SK-N-SH treated with all-trans-retinoic acid at 6 μM for 48 hours (cell line): ENCODE measurements at regions not wholly inside any gene's neighbourhood (a gene's known extent, or its start where the extent isn't known, plus 50 kb on each side); places are given as distances from the start of the nearest gene placed in this dataset.

Experiments
- ATAC-seq: fragments of 200-7000 bp; cut with Tn5 transposase; 3 replicates; pipeline ENCODE4 v1.9.1; 2020; ENCODE audit warnings: mild to moderate bottlenecking, moderate library complexity
- ARNTL ChIP-seq: fragments of 450-650 bp; formaldehyde crosslinking; IDR thresholded peaks from 2 replicates; pipeline ENCODE4 v1.5.0; 2020; ENCODE audit warnings: low read depth, mild to moderate bottlenecking, moderate library complexity, borderline replicate concordance
- BACH2 ChIP-seq: fragments of 250-450 bp; sonication (Bioruptor Pico); IDR thresholded peaks from 2 replicates; pipeline ENCODE4 v1.9.0; 2021; ENCODE audit warnings: mild to moderate bottlenecking, borderline replicate concordance
- CSDC2 ChIP-seq: fragments of 250-450 bp; sonication (Bioruptor Pico); IDR thresholded peaks from 2 replicates; pipeline ENCODE4 v1.5.0; 2020; ENCODE audit warnings: mild to moderate bottlenecking, moderate library complexity
- ESRRG ChIP-seq: fragments of 250-450 bp; sonication (Bioruptor Pico); IDR thresholded peaks from 2 replicates; pipeline ENCODE4 v1.6.1; 2021; ENCODE audit warnings: mild to moderate bottlenecking
- GLIS3 ChIP-seq: fragments of 250-450 bp; sonication (Bioruptor Pico); IDR thresholded peaks from 2 replicates; pipeline ENCODE4 v1.5.0; 2020; ENCODE audit warnings: mild to moderate bottlenecking, moderate library complexity
- OSR1 ChIP-seq: fragments of 250-450 bp; sonication (Bioruptor Pico); IDR thresholded peaks from 2 replicates; pipeline ENCODE4 v1.8.0; 2022; ENCODE audit warnings: moderate library complexity, mild to moderate bottlenecking, inconsistent platforms
- PPARA ChIP-seq: fragments of 250-450 bp; sonication (Bioruptor Pico); IDR thresholded peaks from 2 replicates; pipeline ENCODE4 v1.5.0; 2020; ENCODE audit warnings: mild to moderate bottlenecking, borderline replicate concordance
- RARB ChIP-seq: fragments of 250-450 bp; sonication (Bioruptor Pico); IDR thresholded peaks from 2 replicates; pipeline ENCODE4 v1.8.0; 2021; ENCODE audit warnings: mild to moderate bottlenecking, moderate library complexity
- SNAI2 ChIP-seq: fragments of 250-450 bp; sonication (Bioruptor Pico); IDR thresholded peaks from 2 replicates; pipeline ENCODE4 v1.5.0; 2020; ENCODE audit warnings: mild to moderate bottlenecking, moderate library complexity
- TCF4 ChIP-seq: fragments of 250-450 bp; sonication (Bioruptor Pico); IDR thresholded peaks from 2 replicates; pipeline ENCODE4 v1.8.0; 2021; ENCODE audit warnings: mild to moderate bottlenecking, moderate library complexity, borderline replicate concordance
- TOX ChIP-seq: fragments of 250-450 bp; sonication (Bioruptor Pico); IDR thresholded peaks from 2 replicates; pipeline ENCODE4 v1.8.0; 2021; ENCODE audit warnings: mild to moderate bottlenecking, moderate library complexity, borderline replicate concordance
- ZC3H10 ChIP-seq: fragments of 250-450 bp; sonication (Bioruptor Pico); IDR thresholded peaks from 2 replicates; pipeline ENCODE4 v1.5.1; 2021; ENCODE audit warnings: mild to moderate bottlenecking, moderate library complexity
- ZFP3 ChIP-seq: fragments of 250-450 bp; sonication (Bioruptor Pico); IDR thresholded peaks from 2 replicates; pipeline ENCODE4 v1.5.0; 2020; ENCODE audit warnings: mild to moderate bottlenecking, moderate library complexity
- ZNF565 ChIP-seq: fragments of 450-650 bp; formaldehyde crosslinking; conservative IDR thresholded peaks from 2 replicates; pipeline ENCODE4 v1.5.0; 2020; ENCODE audit warnings: low read depth, mild to moderate bottlenecking, moderate library complexity
- ZNF70 ChIP-seq: fragments of 450-650 bp; formaldehyde crosslinking; IDR thresholded peaks from 2 replicates; pipeline ENCODE4 v1.5.0; 2020; ENCODE audit warnings: mild to moderate bottlenecking, moderate library complexity
- ZNF8 ChIP-seq: fragments of 450-650 bp; formaldehyde crosslinking; IDR thresholded peaks from 2 replicates; pipeline ENCODE4 v1.5.0; 2020; ENCODE audit warnings: mild to moderate bottlenecking, moderate library complexity
- TF ChIP-seq, protein P1 (sequence below): fragments of 250-450 bp; sonication (Bioruptor Pico); IDR thresholded peaks from 2 replicates; pipeline ENCODE4 v1.8.0; 2020; ENCODE audit warnings: mild to moderate bottlenecking, moderate library complexity, borderline replicate concordance
- TF ChIP-seq, protein P2 (sequence below): fragments of 250-450 bp; sonication (Bioruptor Pico); IDR thresholded peaks from 2 replicates; pipeline ENCODE4 v1.5.1; 2021; ENCODE audit warnings: mild to moderate bottlenecking, moderate library complexity
- TF ChIP-seq, protein P3 (sequence below): fragments of 250-450 bp; sonication (Bioruptor Pico); IDR thresholded peaks from 2 replicates; pipeline ENCODE4 v1.8.0; 2021; ENCODE audit warnings: low read depth, mild to moderate bottlenecking, moderate library complexity, borderline replicate concordance
- TF ChIP-seq, protein P4 (sequence below): fragments of 250-450 bp; sonication (Bioruptor Pico); IDR thresholded peaks from 2 replicates; pipeline ENCODE4 v1.5.1; 2020; ENCODE audit warnings: low read depth, mild to moderate bottlenecking, moderate library complexity
- TF ChIP-seq, protein P5 (sequence below): fragments of 250-450 bp; sonication (Bioruptor Pico); IDR thresholded peaks from 2 replicates; pipeline ENCODE4 v1.5.0; 2020; ENCODE audit warnings: mild to moderate bottlenecking, moderate library complexity

DNA sequence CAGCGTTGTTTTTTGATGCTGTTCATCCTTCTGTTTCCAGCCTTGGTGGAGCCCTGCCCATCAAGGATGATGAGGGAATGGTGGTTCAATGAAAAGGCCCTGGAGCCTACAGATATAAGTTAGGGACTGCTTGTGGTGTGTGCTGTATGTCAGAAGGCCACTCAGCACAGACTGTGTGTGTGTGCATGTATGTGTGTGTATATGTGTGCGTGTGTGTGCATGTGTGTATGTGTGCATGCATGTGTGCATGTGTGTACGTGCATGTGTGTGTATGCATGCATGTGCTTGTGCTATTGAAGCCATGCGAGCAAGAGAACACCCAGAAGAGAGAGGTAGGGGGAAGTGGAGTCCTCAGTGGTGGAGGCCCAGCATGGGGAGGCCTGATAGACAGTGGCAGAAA lies 304.9 kb downstream of the CYP26B1 start:
- no peak for ATAC-seq
- TF ChIP-seq, protein P1, sequence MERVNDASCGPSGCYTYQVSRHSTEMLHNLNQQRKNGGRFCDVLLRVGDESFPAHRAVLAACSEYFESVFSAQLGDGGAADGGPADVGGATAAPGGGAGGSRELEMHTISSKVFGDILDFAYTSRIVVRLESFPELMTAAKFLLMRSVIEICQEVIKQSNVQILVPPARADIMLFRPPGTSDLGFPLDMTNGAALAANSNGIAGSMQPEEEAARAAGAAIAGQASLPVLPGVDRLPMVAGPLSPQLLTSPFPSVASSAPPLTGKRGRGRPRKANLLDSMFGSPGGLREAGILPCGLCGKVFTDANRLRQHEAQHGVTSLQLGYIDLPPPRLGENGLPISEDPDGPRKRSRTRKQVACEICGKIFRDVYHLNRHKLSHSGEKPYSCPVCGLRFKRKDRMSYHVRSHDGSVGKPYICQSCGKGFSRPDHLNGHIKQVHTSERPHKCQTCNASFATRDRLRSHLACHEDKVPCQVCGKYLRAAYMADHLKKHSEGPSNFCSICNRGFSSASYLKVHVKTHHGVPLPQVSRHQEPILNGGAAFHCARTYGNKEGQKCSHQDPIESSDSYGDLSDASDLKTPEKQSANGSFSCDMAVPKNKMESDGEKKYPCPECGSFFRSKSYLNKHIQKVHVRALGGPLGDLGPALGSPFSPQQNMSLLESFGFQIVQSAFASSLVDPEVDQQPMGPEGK: no peak
- no peak for TF ChIP-seq TCF4 (CRISPR knock-in tag)
- TF ChIP-seq, all 23 proteins: peak for 0

DNA sequence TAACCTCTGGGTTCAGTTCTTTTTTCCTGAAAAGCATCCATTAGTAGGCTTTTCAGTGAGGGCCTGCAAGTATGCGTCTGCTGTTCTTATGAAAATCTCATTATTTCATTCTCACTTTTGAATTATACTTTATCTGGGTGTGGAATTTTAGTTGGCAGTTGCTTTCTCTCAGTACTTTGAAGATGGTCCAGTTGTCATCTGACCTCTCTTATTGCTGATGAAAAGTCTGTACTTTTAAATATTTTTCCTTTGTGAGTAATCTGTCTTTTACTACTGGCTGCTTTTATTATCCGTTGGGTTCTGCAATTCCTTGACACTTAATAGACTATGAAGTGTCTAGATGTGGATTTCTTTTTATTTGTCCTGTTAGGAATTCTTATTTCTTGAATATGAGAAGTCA lies 307.8 kb downstream of the CYP26B1 start:
- TF ChIP-seq ZC3H10 (no peak), TOX (CRISPR knock-in tag) (no peak), TCF4 (CRISPR knock-in tag) (no peak), CSDC2 (CRISPR knock-in tag) (no peak), ZFP3 (CRISPR knock-in tag) (no peak), RARB (CRISPR knock-in tag) (no peak), BACH2 (no peak), ESRRG (CRISPR knock-in tag) (no peak), ZNF565 (no peak), ZNF70 (CRISPR knock-in tag) (no peak)
- TF ChIP-seq, protein P2, sequence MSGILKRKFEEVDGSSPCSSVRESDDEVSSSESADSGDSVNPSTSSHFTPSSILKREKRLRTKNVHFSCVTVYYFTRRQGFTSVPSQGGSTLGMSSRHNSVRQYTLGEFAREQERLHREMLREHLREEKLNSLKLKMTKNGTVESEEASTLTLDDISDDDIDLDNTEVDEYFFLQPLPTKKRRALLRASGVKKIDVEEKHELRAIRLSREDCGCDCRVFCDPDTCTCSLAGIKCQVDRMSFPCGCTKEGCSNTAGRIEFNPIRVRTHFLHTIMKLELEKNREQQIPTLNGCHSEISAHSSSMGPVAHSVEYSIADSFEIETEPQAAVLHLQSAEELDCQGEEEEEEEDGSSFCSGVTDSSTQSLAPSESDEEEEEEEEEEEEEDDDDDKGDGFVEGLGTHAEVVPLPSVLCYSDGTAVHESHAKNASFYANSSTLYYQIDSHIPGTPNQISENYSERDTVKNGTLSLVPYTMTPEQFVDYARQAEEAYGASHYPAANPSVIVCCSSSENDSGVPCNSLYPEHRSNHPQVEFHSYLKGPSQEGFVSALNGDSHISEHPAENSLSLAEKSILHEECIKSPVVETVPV: no peak
- TF ChIP-seq, protein P3, sequence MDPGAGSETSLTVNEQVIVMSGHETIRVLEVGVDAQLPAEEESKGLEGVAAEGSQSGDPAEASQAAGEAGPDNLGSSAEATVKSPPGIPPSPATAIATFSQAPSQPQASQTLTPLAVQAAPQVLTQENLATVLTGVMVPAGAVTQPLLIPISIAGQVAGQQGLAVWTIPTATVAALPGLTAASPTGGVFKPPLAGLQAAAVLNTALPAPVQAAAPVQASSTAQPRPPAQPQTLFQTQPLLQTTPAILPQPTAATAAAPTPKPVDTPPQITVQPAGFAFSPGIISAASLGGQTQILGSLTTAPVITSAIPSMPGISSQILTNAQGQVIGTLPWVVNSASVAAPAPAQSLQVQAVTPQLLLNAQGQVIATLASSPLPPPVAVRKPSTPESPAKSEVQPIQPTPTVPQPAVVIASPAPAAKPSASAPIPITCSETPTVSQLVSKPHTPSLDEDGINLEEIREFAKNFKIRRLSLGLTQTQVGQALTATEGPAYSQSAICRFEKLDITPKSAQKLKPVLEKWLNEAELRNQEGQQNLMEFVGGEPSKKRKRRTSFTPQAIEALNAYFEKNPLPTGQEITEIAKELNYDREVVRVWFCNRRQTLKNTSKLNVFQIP (CRISPR knock-in tag): no peak
- TF ChIP-seq, protein P4, sequence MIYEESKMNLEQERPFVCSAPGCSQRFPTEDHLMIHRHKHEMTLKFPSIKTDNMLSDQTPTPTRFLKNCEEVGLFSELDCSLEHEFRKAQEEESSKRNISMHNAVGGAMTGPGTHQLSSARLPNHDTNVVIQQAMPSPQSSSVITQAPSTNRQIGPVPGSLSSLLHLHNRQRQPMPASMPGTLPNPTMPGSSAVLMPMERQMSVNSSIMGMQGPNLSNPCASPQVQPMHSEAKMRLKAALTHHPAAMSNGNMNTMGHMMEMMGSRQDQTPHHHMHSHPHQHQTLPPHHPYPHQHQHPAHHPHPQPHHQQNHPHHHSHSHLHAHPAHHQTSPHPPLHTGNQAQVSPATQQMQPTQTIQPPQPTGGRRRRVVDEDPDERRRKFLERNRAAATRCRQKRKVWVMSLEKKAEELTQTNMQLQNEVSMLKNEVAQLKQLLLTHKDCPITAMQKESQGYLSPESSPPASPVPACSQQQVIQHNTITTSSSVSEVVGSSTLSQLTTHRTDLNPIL (CRISPR knock-in tag): no peak
- TF ChIP-seq, protein P5, sequence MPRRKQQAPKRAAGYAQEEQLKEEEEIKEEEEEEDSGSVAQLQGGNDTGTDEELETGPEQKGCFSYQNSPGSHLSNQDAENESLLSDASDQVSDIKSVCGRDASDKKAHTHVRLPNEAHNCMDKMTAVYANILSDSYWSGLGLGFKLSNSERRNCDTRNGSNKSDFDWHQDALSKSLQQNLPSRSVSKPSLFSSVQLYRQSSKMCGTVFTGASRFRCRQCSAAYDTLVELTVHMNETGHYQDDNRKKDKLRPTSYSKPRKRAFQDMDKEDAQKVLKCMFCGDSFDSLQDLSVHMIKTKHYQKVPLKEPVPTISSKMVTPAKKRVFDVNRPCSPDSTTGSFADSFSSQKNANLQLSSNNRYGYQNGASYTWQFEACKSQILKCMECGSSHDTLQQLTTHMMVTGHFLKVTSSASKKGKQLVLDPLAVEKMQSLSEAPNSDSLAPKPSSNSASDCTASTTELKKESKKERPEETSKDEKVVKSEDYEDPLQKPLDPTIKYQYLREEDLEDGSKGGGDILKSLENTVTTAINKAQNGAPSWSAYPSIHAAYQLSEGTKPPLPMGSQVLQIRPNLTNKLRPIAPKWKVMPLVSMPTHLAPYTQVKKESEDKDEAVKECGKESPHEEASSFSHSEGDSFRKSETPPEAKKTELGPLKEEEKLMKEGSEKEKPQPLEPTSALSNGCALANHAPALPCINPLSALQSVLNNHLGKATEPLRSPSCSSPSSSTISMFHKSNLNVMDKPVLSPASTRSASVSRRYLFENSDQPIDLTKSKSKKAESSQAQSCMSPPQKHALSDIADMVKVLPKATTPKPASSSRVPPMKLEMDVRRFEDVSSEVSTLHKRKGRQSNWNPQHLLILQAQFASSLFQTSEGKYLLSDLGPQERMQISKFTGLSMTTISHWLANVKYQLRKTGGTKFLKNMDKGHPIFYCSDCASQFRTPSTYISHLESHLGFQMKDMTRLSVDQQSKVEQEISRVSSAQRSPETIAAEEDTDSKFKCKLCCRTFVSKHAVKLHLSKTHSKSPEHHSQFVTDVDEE (CRISPR knock-in tag): no peak
- ATAC-seq: no peak

DNA sequence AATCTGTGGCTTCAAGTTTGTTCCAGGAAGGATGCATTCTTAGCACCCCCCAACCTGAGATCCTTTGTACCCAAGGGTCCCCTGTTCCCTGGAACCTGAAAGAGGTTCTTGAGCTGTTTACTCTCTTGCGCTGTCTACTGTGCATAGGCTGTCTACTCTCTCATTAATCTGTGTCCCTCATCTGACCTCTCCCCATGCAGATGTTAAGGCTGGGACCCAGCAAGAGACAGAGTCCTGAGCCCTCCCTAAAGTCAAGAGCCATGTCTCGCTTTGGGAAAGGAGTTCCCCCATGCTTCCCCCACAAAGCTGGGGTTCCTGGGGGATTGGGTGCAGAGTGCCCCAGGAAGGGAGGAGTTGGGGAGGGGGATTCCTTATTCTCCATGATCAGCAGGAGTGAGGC lies 312.9 kb downstream of the CYP26B1 start:
- TF ChIP-seq CSDC2 (CRISPR knock-in tag) (no peak), BACH2 (no peak), ZFP3 (CRISPR knock-in tag) (no peak), ZNF8 (CRISPR knock-in tag) (no peak), ARNTL (CRISPR knock-in tag) (no peak)
- no peak for ATAC-seq

DNA sequence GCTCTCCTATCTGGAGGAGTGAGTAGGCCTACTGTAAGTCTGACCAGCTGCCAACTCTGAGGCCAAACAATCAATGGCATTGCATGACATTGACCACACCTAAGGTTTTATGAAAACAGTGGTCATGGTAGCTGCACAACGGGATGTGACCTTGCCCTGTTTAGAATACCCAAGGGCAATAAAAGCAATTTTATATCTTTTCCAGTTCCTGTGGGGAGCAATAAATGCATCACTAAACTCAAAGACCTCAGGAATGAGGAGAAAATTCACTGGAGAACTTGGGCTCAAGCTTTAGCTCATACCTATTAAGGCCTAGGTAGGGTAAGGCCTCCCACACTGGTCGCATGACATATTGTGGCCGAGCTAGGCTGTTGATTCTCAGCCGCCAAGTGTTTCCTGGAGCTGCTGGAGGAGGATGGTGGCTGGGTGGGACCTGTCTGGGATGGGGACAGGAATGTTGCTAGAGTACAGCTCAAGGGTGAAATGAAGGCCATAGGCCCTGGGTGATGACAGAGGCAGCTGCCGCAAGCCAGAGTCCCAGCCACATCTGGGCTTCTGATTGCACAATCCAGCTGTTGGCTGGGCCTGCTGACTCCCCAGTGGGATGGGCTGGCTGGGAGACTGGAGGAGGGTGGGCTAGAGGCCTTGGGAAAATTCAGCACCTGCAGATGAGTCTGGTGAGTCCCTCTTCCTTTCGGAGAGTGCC lies 313.7 kb downstream of the CYP26B1 start:
- no peak for ATAC-seq
- TF ChIP-seq, protein P3 (CRISPR knock-in tag): no peak
- TF ChIP-seq PPARA (CRISPR knock-in tag): no peak
- no peak for TF ChIP-seq SNAI2 (CRISPR knock-in tag)
- TF ChIP-seq BACH2: no peak
- no peak for TF ChIP-seq GLIS3
- TF ChIP-seq OSR1 (CRISPR knock-in tag): no peak
- TF ChIP-seq, protein P5 (CRISPR knock-in tag): no peak
